T-helper 1 cell treated with Interleukin-12 subunit alpha and Interleukin-12 subunit beta and Interleukin-4 antibody, amounts not matched to agents 30 μg/mL and 1 μg/mL, for 36 hours (primary cell): ENCODE measurements at regions not wholly inside any gene's neighbourhood (a gene's known extent, or its start where the extent isn't known, plus 50 kb on each side); places are given as distances from the start of the nearest gene placed in this dataset.

Source experiments
- H3K27ac Mint-ChIP-seq: one replicate; pipeline ENCODE4 v1.8.0; 2021; ENCODE audit warnings: mild to moderate bottlenecking, mixed read lengths
- H3K27me3 Mint-ChIP-seq: one replicate; pipeline ENCODE4 v1.8.0; 2021; ENCODE audit warnings: low read depth, mixed read lengths
- H3K36me3 Mint-ChIP-seq: one replicate; pipeline ENCODE4 v1.8.0; 2021; ENCODE audit warnings: low read depth, mixed read lengths
- H3K4me1 Mint-ChIP-seq: one replicate; pipeline ENCODE4 v1.8.0; 2021; ENCODE audit warnings: low read depth, mixed read lengths
- H3K4me3 Mint-ChIP-seq: one replicate; pipeline ENCODE4 v1.8.0; 2021; ENCODE audit warnings: mild to moderate bottlenecking, moderate library complexity, mixed read lengths
- H3K9me3 Mint-ChIP-seq: one replicate; pipeline ENCODE4 v1.8.0; 2021; ENCODE audit warnings: mixed read lengths

DNA sequence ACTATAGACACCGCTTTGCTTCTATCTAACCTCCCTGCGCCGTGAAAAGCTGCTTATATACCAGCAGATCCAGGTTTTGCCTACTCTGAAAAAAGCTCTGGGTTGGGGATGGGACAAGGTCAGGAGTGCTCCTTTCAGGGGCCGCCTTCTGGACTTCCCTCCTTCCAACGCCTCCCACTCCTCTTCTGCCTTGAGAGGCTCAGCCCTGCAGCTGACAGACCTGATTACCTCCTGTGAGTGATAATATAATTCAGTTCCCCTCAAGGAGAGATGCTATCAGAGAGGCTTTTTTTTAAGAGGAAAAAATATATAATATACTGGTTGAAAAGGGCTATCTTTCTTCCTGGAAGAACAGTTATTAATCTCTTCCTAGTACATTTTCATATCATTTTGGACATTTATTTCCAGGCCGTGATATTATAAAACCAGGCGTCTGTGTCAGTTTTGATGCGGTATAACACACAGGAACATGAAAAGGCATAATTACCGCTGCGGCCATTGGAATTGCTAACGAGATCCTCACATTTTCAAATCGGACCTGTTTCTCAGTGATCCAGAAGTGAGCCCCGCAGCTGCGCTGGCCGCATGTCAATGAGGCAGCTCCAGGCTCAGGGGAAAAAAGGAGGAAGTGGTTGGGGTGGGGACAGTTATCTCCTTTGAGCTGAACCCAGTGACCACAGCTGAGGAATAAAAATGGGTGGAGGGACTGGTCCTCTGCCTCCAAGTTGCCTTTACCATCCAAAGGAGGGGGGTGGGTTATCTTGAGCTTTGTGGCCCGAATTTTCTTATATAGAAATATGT, 457.1 kb downstream of the TYW1 start:
- Mint-ChIP-seq H3K36me3 (no peaks in the 10 kb centered on the region), H3K9me3 (peaks cover 15% of the 10 kb centered on the region), H3K27ac (no peak overlapping the region), H3K27me3 (no peaks in the 10 kb centered on the region), H3K4me1 (no peaks in the 10 kb centered on the region), H3K4me3 (no peak overlapping the region)

DNA sequence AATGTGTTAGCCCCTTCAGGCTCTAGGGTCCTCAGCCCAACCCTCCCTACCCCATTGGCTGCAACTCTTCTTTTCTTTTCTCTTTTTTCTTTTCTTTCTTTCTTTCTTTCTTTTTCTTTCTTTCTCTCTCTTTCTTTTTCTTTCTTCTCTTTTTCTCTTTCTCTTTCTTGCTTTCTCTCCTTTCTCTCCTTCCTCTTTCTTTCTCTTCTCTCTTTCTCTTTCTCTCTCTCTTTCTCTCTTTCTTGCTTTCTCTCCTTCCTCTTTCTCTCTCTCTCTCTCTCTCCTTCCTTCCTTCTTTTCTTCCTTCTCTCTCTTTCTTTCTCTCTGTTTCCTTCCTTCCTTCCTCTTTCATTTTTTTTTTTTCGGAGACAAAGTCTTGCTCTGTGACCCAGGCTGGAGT, 458.9 kb downstream of the TYW1 start:
- no peaks in the 10 kb centered on the region for H3K36me3 Mint-ChIP-seq
- H3K27me3 Mint-ChIP-seq = no peaks in the 10 kb centered on the region
- H3K9me3 Mint-ChIP-seq = peaks cover 15% of the 10 kb centered on the region
- H3K4me3 Mint-ChIP-seq = no peak overlapping the region
- no peak overlapping the region for H3K27ac Mint-ChIP-seq
- no peaks in the 10 kb centered on the region for H3K4me1 Mint-ChIP-seq

DNA sequence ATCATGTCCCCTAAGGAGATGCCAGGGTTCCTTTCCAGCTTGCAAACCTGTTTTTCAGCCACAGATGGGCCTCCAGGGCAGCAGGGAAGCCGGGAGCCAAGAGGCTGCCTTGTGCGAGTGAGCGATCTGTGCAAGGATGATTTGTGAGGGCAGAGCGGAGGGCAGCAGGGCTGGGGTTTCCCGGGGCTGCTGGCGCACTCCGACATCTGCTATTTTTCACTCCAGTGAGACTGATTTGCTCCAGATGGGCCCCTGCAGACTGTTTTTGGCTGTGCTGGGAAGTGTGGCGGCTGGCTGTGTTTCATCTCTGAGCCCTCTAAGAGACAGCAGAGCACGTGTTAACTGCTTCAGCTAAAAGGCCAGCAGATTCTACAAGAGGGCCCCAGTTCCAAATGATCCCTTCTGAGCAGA, 466.2 kb downstream of the TYW1 start:
- H3K27ac Mint-ChIP-seq = no peak overlapping the region
- H3K4me3 Mint-ChIP-seq = no peak overlapping the region

DNA sequence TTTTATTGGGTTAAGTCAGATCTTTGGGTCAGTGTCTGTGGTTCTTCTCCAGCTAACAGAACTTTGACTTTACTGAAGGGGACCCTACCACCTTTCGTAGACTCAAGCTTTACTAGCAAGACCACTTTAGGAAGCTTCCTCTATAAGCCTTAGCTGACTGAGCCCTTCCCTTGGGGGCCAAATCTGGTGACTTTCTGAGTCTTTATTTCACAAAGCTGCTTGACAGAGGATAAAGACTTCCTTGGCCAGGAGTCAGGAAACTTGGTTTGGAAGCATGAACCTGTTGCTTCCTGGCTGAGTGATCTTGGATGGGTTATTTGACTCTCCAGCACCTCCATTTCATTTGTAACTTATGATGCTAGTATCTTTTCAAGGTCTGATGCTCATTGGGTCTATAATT, 466.7 kb downstream of the TYW1 start:
- peaks cover 16% of the 10 kb centered on the region for H3K9me3 Mint-ChIP-seq
- no peak overlapping the region for H3K4me3 Mint-ChIP-seq

More for the DNA sequence above, 466.2 kb downstream of the TYW1 start:
- no peaks in the 10 kb centered on the region for H3K4me1 Mint-ChIP-seq
- H3K9me3 Mint-ChIP-seq = peaks cover 14% of the 10 kb centered on the region
- H3K36me3 Mint-ChIP-seq = no peaks in the 10 kb centered on the region
- H3K27me3 Mint-ChIP-seq = no peaks in the 10 kb centered on the region

DNA sequence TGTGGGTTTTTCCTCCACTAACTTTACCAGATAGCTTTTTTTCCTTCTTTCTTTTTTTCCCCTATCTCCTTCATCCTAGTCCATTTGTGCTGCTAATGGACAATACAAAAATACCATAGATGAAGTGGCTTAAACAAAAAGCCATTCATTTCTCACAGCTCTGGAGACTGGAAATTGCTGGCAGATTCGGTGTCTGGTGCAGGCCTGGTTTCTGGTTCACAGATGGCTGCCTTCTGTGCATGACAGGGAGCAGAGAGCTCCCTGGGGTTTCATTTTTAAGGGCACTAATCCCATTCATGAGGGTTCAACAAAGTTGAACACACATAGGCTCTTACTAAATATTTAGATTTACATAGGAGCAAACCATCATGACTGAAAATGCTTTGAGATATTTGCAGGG, 467.4 kb downstream of the TYW1 start:
- no peaks in the 10 kb centered on the region for H3K4me1 Mint-ChIP-seq

More for the DNA sequence above, 466.7 kb downstream of the TYW1 start:
- Mint-ChIP-seq H3K4me1 (no peaks in the 10 kb centered on the region), H3K27ac (no peak overlapping the region), H3K36me3 (no peaks in the 10 kb centered on the region), H3K27me3 (no peaks in the 10 kb centered on the region)

DNA sequence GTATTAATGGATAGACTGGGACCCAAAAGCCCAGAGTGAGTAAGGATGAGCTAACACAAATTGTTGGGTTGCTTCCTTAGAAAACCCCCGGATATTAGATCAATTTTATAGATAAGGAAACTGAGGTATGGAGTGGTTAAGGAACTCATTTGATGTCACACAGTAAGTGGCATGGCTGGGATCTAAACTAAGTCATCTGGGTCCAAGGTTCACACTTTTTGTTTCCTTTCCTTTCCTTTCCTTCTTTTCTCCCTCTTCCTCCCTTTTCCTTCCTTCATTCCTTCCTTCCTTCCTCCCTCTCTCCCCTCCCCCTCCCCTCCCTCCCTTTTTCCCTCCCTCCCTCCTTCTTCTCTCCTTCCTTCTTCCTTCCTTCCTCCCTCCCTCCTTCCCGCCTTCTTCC, 469.5 kb downstream of the TYW1 start:
- no peak overlapping the region for H3K4me3 Mint-ChIP-seq
- no peaks in the 10 kb centered on the region for H3K4me1 Mint-ChIP-seq
- H3K27ac Mint-ChIP-seq = no peak overlapping the region
- H3K9me3 Mint-ChIP-seq = peaks cover 26% of the 10 kb centered on the region
- H3K36me3 Mint-ChIP-seq = no peaks in the 10 kb centered on the region
- no peaks in the 10 kb centered on the region for H3K27me3 Mint-ChIP-seq

More for the DNA sequence above, 467.4 kb downstream of the TYW1 start:
- no peaks in the 10 kb centered on the region for H3K36me3 Mint-ChIP-seq
- H3K9me3 Mint-ChIP-seq = peaks cover 20% of the 10 kb centered on the region
- H3K4me3 Mint-ChIP-seq = no peak overlapping the region
- no peaks in the 10 kb centered on the region for H3K27me3 Mint-ChIP-seq
- no peak overlapping the region for H3K27ac Mint-ChIP-seq

DNA sequence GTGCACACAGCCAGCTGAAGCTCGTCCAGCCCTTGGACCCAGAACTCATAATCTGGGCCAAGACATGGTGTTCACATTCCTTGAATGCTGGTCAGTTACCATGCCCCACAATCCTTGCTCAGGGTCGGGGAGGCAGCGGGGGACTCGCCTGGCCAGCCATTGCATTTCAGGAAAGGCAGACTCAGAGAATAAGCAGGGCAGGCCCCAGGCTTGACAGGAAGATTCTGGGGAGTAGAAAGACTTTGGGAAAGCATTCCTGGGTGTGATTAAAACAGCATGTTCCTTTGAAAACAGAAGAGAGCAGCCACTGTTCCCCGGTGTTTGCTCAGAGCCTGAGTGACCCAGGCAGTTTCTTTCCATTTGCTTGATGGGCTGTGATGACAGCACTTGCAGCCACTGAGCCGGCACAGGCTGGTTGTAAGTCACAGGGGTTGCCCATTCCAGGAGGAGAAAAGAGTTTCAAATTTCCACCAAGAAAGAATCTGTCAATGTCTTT, 473.7 kb downstream of the TYW1 start:
- Mint-ChIP-seq H3K27ac (no peak overlapping the region), H3K4me3 (no peak overlapping the region), H3K4me1 (no peaks in the 10 kb centered on the region), H3K9me3 (peaks cover 29% of the 10 kb centered on the region), H3K27me3 (no peaks in the 10 kb centered on the region), H3K36me3 (no peaks in the 10 kb centered on the region)

DNA sequence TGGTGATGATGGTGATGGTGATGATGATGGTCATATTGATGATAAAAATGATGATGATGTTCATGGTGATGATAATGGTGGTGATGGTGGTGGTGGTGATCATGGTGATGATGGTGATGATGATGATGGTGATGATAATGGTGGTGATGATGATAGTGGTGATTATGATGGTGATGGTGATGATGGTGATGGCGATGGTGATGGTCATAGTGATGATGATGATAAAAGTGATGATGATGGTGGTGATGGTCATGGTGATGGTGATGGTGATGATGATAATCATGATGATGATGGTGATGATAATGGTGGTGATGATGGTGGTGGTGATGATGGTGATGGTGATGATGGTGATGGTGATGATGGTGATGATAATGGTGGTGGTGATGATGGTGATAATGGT, 478.7 kb downstream of the TYW1 start:
- H3K36me3 Mint-ChIP-seq = no peaks in the 10 kb centered on the region
- H3K27me3 Mint-ChIP-seq = no peaks in the 10 kb centered on the region
- H3K4me3 Mint-ChIP-seq = no peak overlapping the region
- no peaks in the 10 kb centered on the region for H3K4me1 Mint-ChIP-seq
- H3K27ac Mint-ChIP-seq = no peak overlapping the region
- peaks cover 7% of the 10 kb centered on the region for H3K9me3 Mint-ChIP-seq

DNA sequence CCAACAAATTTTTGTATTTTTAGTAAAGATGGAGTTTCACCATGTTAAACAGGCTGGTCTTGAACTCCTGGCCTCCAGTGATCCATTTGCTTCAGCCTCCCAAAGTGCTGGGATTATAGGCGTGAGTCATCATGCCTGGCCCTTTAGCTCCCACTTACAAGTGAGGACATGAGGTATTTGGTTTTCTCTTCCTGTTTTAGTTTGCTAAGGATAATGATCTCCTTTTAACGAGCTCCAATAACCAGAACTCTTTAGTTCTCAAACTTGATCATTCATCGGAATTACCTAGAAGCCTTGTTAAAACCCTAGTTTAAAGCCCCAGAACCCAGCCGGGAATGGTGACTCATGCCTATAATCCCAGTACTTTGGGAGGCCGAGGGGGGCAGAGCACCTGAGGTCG, 481.4 kb downstream of the TYW1 start:
- H3K9me3 Mint-ChIP-seq = peaks cover 7% of the 10 kb centered on the region
- H3K4me3 Mint-ChIP-seq = no peak overlapping the region
- H3K27ac Mint-ChIP-seq = no peak overlapping the region
- H3K27me3 Mint-ChIP-seq = no peaks in the 10 kb centered on the region
- no peaks in the 10 kb centered on the region for H3K36me3 Mint-ChIP-seq
- H3K4me1 Mint-ChIP-seq = no peaks in the 10 kb centered on the region

DNA sequence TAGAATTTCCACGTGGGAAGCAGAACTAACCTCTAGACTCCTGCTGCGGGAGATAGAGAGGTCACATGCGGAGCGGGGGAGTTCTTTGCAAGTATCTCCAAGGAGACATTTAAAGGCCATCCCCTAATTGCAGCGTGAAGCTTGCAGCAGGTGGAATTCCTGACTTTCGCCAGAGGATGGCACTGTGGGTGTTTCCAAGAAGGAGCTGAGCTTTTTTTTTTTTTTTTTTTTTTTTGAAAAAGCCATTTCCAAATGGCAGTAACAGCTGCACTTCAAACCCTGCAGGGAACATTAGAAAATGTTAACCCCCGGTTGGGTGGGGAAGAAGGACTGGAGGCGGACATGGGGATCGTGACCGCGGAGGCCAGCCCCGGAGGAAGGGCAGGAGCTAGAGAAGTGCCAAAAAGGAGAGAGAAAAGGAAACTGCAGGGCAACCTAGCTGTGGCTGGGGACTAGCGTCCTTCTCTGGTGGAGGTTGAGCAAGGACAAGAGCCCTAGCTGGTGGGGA, 487.7 kb downstream of the TYW1 start:
- Mint-ChIP-seq H3K27me3 (no peaks in the 10 kb centered on the region), H3K36me3 (no peaks in the 10 kb centered on the region), H3K4me3 (no peak overlapping the region), H3K27ac (no peak overlapping the region), H3K4me1 (no peaks in the 10 kb centered on the region), H3K9me3 (no peaks in the 10 kb centered on the region)

DNA sequence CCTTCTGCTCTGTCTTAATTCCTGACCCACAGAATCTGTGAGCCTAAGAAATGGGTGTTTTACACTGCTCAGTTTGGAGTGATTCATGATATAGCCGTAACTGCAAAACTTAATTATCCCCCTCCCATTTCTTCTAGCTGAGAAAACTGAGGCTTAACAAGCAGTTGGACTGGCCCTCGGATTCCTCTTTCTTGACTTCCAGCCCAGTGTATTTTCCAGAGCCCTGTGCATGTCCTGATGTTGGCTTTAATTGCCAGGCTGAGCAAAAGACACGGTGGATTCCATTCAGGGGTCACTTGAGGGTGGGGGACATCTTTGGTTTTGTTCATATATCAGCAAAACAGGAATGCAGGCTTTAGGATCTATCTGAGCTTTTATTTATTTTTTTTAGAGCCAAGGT, 489.8 kb downstream of the TYW1 start:
- Mint-ChIP-seq H3K36me3 (no peaks in the 10 kb centered on the region), H3K27me3 (no peaks in the 10 kb centered on the region), H3K4me3 (no peak overlapping the region), H3K4me1 (no peaks in the 10 kb centered on the region), H3K27ac (no peak overlapping the region), H3K9me3 (peaks cover 7% of the 10 kb centered on the region)

DNA sequence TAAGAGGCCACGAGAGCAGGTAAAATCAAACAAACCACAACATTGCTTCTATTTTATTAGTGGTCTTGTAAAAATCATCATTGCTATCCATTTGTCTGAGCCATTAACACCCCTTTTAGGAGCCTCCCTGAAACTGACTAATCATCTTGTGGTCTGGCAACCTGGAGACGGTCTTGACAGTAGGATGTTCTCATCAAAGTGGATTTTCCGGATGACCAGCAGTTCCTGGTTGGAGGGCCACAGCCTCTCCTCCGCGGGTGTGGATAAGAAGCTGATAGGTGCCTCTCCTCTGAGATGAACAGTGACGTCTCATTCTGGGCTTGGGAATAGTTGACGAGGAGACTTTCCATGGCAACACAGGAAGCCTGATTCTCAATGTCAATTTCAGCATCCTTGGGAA, 490.7 kb downstream of the TYW1 start:
- Mint-ChIP-seq H3K4me3 (no peak overlapping the region), H3K9me3 (peaks cover 9% of the 10 kb centered on the region), H3K4me1 (no peaks in the 10 kb centered on the region), H3K36me3 (no peaks in the 10 kb centered on the region), H3K27me3 (no peaks in the 10 kb centered on the region), H3K27ac (no peak overlapping the region)

DNA sequence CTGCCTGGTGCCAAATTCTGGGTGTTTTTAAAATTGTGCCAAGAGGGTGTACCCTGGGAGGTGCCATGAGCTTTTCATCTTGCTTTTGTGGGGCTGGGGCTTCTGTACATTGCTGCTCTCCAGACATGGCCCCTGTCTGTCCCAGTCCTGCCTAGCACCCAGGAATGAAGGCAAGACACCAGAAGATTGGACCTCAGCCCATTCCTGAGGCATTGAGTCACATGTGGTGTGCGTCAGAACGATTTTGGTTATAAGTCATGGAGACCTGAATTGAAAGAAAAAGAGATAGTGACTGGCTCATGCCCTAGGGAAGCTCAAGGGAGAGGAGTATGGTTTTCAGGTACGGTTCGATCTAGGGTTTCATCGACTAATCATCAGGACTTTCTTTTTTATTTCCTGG, 493.2 kb downstream of the TYW1 start:
- H3K4me3 Mint-ChIP-seq = no peak overlapping the region
- no peaks in the 10 kb centered on the region for H3K4me1 Mint-ChIP-seq
- H3K27ac Mint-ChIP-seq = no peak overlapping the region
- no peaks in the 10 kb centered on the region for H3K36me3 Mint-ChIP-seq
- H3K27me3 Mint-ChIP-seq = no peaks in the 10 kb centered on the region
- peaks cover 13% of the 10 kb centered on the region for H3K9me3 Mint-ChIP-seq

DNA sequence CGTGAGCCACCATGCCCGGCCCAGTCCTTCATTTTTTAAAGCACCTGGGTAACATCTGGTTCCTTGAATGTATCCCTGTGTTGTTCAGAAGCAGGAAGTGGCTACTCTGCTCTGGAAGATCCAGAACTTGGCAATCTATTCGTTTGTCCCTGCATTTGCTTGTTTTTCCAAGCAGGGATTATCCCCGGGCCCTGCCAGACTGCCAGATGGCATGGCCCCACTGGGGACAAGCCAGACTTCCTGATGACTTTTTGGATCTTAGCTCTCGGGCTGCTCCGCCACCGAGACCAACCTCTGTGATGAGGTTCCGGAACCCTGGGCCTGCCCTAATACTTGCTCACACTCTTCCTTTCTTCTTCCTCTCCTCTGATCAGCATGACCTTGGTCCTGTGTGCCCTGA, 496.7 kb downstream of the TYW1 start:
- no peaks in the 10 kb centered on the region for H3K4me1 Mint-ChIP-seq
- peaks cover 38% of the 10 kb centered on the region for H3K9me3 Mint-ChIP-seq
- H3K27ac Mint-ChIP-seq = no peak overlapping the region
- no peak overlapping the region for H3K4me3 Mint-ChIP-seq
- H3K27me3 Mint-ChIP-seq = no peaks in the 10 kb centered on the region
- no peaks in the 10 kb centered on the region for H3K36me3 Mint-ChIP-seq

DNA sequence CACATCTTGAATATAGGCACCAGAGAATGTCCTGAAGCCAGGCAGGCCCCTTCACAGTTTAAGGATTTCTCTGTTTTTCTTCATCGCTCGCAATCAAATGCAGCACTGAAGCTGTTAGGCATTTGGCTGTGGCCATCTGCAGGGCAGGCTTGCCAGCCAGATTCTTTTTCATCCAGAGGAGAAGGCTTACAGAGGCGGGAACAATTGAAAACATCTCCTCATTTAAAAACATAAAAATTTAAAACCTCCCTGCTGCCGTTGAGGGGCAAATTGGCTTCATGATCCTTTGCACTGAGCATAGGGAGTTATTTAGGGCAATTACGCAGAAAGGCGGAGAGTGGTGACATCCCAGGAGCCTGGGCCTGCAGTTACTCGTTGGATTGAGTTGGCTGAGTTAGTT, 500.0 kb downstream of the TYW1 start:
- Mint-ChIP-seq H3K4me1 (no peaks in the 10 kb centered on the region), H3K27me3 (no peaks in the 10 kb centered on the region), H3K4me3 (no peak overlapping the region), H3K27ac (no peak overlapping the region), H3K36me3 (no peaks in the 10 kb centered on the region), H3K9me3 (peaks cover 34% of the 10 kb centered on the region)
